ENCODE measurements at regions not wholly inside any gene's neighbourhood (a gene's known extent, or its start where the extent isn't known, plus 50 kb on each side); places are given as distances from the start of the nearest gene placed in this dataset.

- no peak for DNase-seq
Observed at GRCh38 chr3:124201786-124202185, 209.9 kb upstream of the ROPN1 start.

GRCh38 chr3:124202754-124203153 is 210.8 kb upstream of the ROPN1 start:
- no peak for DNase-seq

- DNase-seq, result no peak
Observed at GRCh38 chr3:124203292-124203691, 211.4 kb upstream of the ROPN1 start.

DNA sequence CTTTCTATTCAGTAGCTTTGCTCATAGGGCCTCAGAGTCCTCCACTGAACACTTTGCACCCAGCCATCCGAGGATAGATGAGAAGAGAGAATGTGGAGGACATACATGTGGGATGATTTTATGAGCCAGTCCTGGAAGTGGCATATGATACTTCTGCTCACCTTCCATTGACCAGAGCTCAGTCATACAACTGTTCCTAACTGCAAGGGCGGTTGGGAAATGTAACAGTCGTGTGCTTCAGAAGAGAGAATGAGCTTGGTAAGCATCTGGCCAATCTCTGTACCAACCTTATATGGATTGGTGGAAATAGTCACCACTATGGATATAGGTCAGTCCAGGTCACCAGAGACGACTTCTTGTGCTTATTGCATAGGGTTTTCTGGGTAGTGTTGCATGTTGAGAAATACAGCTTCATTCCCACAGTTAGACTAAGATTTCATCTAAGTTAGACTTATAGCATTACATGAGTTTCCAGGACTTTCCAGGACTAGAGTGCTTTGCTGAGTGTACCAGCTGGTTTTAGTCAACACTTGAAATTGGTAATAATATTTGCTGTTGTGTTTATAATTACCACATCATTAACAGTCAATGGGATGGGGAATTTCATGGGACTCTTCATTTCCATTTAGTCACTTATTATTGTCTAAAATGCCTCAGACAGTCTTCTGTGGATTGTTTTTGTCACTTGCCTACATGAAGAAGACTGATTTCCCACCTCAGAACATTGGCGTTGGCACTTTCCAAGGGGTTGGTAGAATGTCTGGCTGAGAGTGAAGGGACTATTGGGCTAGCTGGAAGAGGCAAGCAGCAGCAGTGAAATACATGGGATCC is 214.5 kb upstream of the ROPN1 start:
- DNase-seq, result no peak

DNA sequence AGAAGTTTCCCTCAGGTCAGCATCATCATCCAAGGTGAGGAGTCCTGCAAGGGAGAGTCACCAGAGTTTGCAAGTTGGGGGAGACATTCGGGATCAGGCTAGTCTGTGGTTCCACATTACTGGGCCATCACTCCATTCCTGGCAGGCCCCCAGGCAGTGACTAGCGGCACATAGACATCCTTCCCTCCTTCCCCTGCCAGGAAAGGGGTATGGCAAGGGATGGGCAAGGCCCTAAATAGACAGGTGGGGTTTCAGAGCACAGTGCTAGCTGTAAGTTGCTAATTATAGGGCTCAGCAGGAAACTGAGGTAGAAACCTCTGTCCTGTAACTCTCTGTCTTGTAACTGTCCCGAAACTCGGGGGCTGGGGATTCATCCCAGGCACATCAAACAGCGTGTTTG is 215.2 kb upstream of the ROPN1 start:
- no peak for DNase-seq

GRCh38 chr3:124207873-124208485 is 216.1 kb upstream of the ROPN1 start:
- no peak for DNase-seq

DNA sequence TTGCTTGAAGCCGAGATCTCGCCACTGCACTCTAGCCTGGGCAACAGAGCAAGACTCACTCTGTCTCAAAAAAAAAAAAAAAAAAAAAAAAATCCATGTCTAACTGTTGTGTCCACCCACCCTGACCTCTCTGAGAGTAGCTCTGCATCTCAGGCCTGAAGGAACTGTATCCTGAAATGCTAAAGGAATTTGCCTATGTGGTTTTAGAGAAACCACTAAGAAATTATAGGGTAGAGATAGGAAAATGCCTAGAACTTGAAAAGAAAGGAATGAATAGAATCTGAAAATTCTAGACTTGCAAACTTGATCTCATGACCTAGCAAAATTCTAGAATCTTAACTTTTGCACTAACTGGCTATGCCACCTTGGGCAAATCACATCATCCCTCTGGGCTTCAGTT is 217.5 kb upstream of the ROPN1 start:
- DNase-seq, result no peak

GRCh38 chr3:124210899-124211298 is 219.0 kb upstream of the ROPN1 start:
- DNase-seq, result no peak

GRCh38 chr3:124213641-124214040 is 221.7 kb upstream of the ROPN1 start:
- DNase-seq, result no peak

GRCh38 chr3:124217542-124217941 is 225.6 kb upstream of the ROPN1 start:
- no peak for DNase-seq

GRCh38 chr3:124221422-124221821 is 229.5 kb upstream of the ROPN1 start:
- DNase-seq, result no peak

- no peak for DNase-seq
Observed at GRCh38 chr3:124223853-124224252, 231.9 kb upstream of the ROPN1 start.

DNA sequence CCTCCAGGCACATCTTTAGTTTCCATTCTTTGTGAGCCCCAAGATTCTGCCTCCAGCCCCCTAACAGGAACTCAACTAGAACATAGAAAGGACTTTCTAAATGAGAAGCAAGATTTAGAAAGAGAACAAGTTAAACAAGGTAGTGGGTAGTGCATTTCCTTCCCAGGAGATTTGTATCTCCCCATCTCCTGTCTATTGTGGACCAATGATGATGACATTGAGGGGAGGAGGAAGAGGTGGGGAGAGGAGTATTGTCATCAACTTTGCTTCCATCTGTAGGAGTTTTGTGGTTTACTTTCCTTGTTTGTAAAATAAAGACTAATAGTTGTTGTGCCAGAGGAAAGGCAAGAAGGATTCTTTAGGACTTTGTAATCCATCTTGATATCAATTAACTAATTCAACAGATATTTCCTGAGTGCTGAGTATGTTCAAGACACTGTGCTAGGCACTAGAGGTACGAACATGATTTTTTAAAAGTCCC is 235.3 kb upstream of the ROPN1 start:
- DNase-seq, result no peak

- DNase-seq, result no peak
Observed at GRCh38 chr3:124229420-124229819, 237.5 kb upstream of the ROPN1 start.

- DNase-seq, result no peak
Observed at GRCh38 chr3:124229836-124230235, 237.9 kb upstream of the ROPN1 start.

DNA sequence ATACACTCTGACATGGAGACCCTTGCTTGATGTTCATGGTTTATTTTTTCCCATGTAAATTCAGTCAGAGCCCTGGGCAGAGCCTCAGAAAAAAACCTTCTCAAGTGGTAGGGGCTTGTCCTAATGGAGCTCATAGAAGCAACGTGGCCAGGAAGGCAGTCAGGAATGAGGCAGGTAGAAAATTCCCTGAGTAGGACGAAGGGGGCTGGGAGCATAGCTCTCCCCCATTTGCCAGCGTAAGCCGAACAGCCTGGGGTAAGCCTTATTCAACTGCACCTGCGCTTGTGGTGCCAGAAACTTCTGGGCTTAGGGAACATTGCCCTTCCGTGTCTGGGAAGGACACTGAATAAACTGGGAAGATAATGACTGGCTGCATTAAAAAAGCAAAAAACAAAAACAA is 238.5 kb upstream of the ROPN1 start:
- DNase-seq, result no peak

DNA sequence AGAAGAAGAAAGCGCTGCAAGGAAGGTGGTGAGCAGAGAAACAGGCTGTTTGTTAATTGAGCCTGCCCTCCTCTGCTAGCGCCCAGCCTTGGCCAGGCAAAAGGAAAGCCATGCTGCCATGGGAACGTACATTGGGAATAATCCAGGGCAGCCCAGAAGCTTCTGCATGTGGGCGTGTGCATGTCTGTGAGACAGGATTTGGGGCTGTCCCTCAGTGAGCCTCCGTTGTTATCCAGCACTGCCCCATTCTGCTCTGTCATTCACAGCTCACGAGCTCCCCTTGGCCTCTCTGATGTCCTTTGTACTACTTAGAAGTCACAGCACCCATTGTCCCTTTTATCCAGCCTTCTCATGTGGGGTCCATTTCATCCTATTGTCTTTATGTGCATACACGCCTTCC is 239.1 kb upstream of the ROPN1 start:
- no peak for DNase-seq

- no peak for DNase-seq
Observed at GRCh38 chr3:124234852-124235252, 242.9 kb upstream of the ROPN1 start.

DNA sequence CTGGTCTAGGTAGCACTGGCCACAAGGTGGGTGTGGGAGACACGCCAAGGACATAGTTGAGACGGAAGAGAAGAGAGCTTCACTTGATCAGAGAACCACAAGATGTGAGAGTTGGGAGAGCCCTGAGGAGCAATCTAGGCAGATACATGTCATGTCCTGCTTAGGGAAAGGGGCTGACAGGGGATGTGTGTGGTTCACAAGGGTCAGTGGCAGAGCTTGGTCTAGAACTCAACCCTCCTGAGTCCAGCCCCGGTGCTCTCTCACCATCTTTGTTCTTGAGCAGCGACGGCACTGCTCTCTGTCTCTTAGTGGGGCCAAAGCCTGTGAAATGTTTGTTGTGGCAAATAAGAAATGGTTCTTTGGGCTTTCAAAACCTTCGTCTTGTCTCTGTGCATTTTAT is 243.5 kb upstream of the ROPN1 start:
- DNase-seq, result no peak

- no peak for DNase-seq
Observed at GRCh38 chr3:124243177-124243859, 251.4 kb upstream of the ROPN1 start.

GRCh38 chr3:124246376-124246775 is 254.5 kb upstream of the ROPN1 start:
- no peak for DNase-seq

DNA sequence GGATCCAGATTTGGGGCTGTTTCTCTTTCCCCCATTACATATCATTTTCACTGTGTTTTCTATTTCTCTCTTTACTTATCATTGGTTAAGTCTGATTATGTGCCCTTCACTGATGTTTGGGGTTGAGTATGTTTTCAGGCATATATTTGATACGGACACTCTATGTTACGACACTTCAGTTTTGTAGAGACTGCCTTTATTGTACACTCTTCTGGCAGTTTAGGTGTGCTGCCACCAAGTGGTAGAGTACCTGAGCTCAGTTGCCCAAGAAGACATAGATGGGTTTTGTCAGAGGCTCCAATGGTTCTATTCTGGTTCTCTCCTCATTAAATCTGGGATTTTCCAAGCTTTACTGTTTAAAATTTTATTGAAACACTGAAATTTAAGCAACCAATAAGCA is 255.0 kb upstream of the ROPN1 start:
- DNase-seq, result no peak

DNA sequence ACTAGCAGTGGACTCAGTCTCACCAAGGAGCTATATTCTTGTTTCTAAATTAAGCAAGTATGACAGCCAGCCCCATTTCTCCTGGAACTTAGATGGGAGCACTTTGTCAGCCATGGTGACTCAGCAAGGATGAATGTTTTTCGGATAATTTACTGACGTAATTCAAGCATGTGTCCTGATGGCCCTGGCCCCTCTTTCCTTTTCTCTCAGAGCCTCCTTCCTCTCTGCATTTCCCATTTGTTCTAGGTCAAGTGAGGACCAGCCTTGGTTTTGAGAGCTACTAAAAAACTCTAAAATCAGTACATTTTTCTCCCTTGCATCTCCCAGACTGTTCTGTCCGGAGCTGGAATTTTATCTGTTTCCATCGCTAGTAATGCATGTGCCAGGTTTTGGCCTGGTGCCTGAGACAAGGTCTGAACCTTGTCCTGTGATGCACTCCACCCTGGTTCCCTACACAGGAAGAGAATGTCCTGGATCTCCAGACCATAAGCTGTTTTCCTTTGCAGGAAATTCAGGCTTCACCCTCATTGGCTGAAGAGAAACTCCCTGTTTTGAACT is 256.6 kb upstream of the ROPN1 start:
- DNase-seq, result no peak

- no peak for DNase-seq
Observed at GRCh38 chr3:124249038-124249437, 257.1 kb upstream of the ROPN1 start.

All from activated CD4-positive, CD25-positive, alpha-beta regulatory T cell treated with anti-CD3 and anti-CD28 coated beads, Interleukin-2, amount 50 U/mL, for 72 hours (primary cell).